Astrocyte (in vitro differentiated cells and primary cell): ENCODE measurements at regions not wholly inside any gene's neighbourhood (a gene's known extent, or its start where the extent isn't known, plus 50 kb on each side); places are given as distances from the start of the nearest gene placed in this dataset.

Experiments used
- EZH2 ChIP-seq: IDR thresholded peaks from 2 replicates; pipeline ENCODE4 v1.6.1; 2012; ENCODE audit warnings: mild to moderate bottlenecking, low read length, inconsistent platforms; ENCODE audit not compliant: insufficient read depth
- TF ChIP-seq, protein P1 (sequence below): IDR thresholded peaks from 2 replicates; pipeline ENCODE4 v1.5.1; 2011; ENCODE audit warnings: low read depth, mild to moderate bottlenecking, inconsistent platforms, low read length, moderate library complexity; ENCODE audit not compliant: insufficient read depth

GRCh38 chr1:228980232-228980937, 245.1 kb downstream of the RHOU start:
- TF ChIP-seq, protein P1, sequence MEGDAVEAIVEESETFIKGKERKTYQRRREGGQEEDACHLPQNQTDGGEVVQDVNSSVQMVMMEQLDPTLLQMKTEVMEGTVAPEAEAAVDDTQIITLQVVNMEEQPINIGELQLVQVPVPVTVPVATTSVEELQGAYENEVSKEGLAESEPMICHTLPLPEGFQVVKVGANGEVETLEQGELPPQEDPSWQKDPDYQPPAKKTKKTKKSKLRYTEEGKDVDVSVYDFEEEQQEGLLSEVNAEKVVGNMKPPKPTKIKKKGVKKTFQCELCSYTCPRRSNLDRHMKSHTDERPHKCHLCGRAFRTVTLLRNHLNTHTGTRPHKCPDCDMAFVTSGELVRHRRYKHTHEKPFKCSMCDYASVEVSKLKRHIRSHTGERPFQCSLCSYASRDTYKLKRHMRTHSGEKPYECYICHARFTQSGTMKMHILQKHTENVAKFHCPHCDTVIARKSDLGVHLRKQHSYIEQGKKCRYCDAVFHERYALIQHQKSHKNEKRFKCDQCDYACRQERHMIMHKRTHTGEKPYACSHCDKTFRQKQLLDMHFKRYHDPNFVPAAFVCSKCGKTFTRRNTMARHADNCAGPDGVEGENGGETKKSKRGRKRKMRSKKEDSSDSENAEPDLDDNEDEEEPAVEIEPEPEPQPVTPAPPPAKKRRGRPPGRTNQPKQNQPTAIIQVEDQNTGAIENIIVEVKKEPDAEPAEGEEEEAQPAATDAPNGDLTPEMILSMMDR: no peak
- no peak for TF ChIP-seq EZH2
